HepG2 (cell line): ENCODE measurements at regions not wholly inside any gene's neighbourhood (a gene's known extent, or its start where the extent isn't known, plus 50 kb on each side); places are given as distances from the start of the nearest gene placed in this dataset.

Experiments
- ATAC-seq: fragments of 200-7000 bp; cut with Tn5 transposase; 3 replicates; pipeline ENCODE4 v1.9.1; 2020; ENCODE audit warnings: mild to moderate bottlenecking, moderate library complexity
- BruUV-seq: library from RNA; stranded (reverse); fragments of 400-500 nt; replicated peaks from 2 replicates; lab custom pipeline; 2021; lab: Mats Ljungman, UMichigan
- CTCF ChIA-PET: fragments of 300-600 bp; formaldehyde crosslinking; extraction: SDS; loops from one replicate; lab custom pipeline; 2021; ENCODE audit warnings: low total read pairs, inconsistent platforms, low intra/inter-chr PET ratio; lab: Yijun Ruan, JAX
- POLR2A ChIA-PET: fragments of 350-600 bp; sonication (Branson Sonifier 250); formaldehyde crosslinking; loops from one replicate; lab custom pipeline; 2020; ENCODE audit warnings: antibody characterized with exemption, inconsistent platforms; lab: Yijun Ruan, JAX
- DNase-seq: peaks from one replicate; pipeline ENCODE4 v3.0.0-alpha.2; 2015; ENCODE audit warnings: low spot score
- FAIRE-seq: peaks from 3 replicates; lab custom pipeline; 2011; peaks lifted over from hg19 to GRCh38; lab: Jason Lieb, UNC
- H2AFZ ChIP-seq: one replicate; pipeline ENCODE4 v1.6.1; 2011; ENCODE audit warnings: low read length, inconsistent platforms
- H3K27ac ChIP-seq: fragments of 300-600 bp; 3 replicates; pipeline ENCODE4 v1.8.0; 2011; ENCODE audit warnings: mixed run types, mild to moderate bottlenecking, mixed read lengths, low read length, inconsistent platforms; ENCODE audit not compliant: insufficient read depth; ENCODE audit errors: extremely low read length
- H3K27me3 ChIP-seq, 2 experiments: fragments of 200-600 bp in 1 of 2; 2 replicates in 1 of 2; 3 replicates in 1 of 2; pipeline versions ENCODE4 v1.6.0 to v1.8.0; 2011; ENCODE audit warnings: low read length in 2 of 2, mild to moderate bottlenecking in 2 of 2, moderate library complexity in 2 of 2, inconsistent platforms in 1 of 2; ENCODE audit not compliant: insufficient read depth in 2 of 2, control insufficient read depth in 1 of 2
- H3K36me3 ChIP-seq, 2 experiments: fragments of 200-600 bp in 1 of 2; replicated peaks in 1 of 2; 2 replicates in 1 of 2; 3 replicates in 1 of 2; pipeline versions ENCODE4 v1.5.1 to v1.8.0; 2011; ENCODE audit warnings: low read length in 2 of 2, inconsistent platforms in 1 of 2; ENCODE audit not compliant: insufficient read depth in 2 of 2, control insufficient read depth in 1 of 2
- H3K4me1 ChIP-seq: 2 replicates; pipeline ENCODE4 v1.5.1; 2012; ENCODE audit warnings: low read length, inconsistent platforms; ENCODE audit not compliant: insufficient read depth
- H3K4me2 ChIP-seq: 2 replicates; pipeline ENCODE4 v1.6.0; 2011; ENCODE audit warnings: low read depth, low read length, inconsistent platforms
- H3K4me3 ChIP-seq, 3 experiments: fragments of 200-600 bp in 1 of 3; sonication (generic), shearing (Covaris generic) in 1 of 3; replicated peaks in 1 of 3; 2 replicates each; pipeline ENCODE4 v1.5.1; 2011 to 2016; ENCODE audit warnings: low read length in 3 of 3, inconsistent platforms in 2 of 3, low read depth in 2 of 3, mild to moderate bottlenecking in 2 of 3, control low read depth in 1 of 3, mixed read lengths in 1 of 3; ENCODE audit not compliant: insufficient read depth in 1 of 3
- H3K79me2 ChIP-seq: one replicate; pipeline ENCODE4 v1.6.1; 2011; ENCODE audit warnings: low read length, inconsistent platforms; ENCODE audit not compliant: insufficient read depth
- H3K9ac ChIP-seq: 2 replicates; pipeline ENCODE4 v1.6.0; 2011; ENCODE audit warnings: mild to moderate bottlenecking, low read depth, low read length, inconsistent platforms; ENCODE audit not compliant: insufficient read depth
- H3K9me3 ChIP-seq: 2 replicates; pipeline ENCODE4 v1.5.1; 2012; ENCODE audit warnings: mild to moderate bottlenecking, low read length
- H4K20me1 ChIP-seq: 2 replicates; pipeline ENCODE4 v1.6.0; 2011; ENCODE audit warnings: inconsistent platforms, mild to moderate bottlenecking, low read length, moderate library complexity; ENCODE audit not compliant: insufficient read depth
- AGO2 ChIP-seq: fragments of 200-400 bp; formaldehyde crosslinking; optimal IDR thresholded peaks from 2 replicates; pipeline ENCODE3; 2017; ENCODE audit warnings: mild to moderate bottlenecking, low read depth, low read length, moderate library complexity
- FOXO1 ChIP-seq: sonication (generic); formaldehyde crosslinking; IDR thresholded peaks from 2 replicates; pipeline ENCODE4 v1.4.0; 2020; ENCODE audit warnings: missing genetic modification reagents
- GABPB1 ChIP-seq: IDR thresholded peaks from 2 replicates; pipeline ENCODE4 v1.6.1; 2016; ENCODE audit warnings: mild to moderate bottlenecking, missing genetic modification reagents, moderate library complexity, missing compliant biosample characterization
- GATAD2A ChIP-seq: IDR thresholded peaks from 2 replicates; pipeline ENCODE4 v1.6.1; 2016
- KLF9 ChIP-seq: IDR thresholded peaks from 2 replicates; pipeline ENCODE4 v1.6.1; 2016; ENCODE audit warnings: low read depth
- MXI1 ChIP-seq: IDR thresholded peaks from 3 replicates; pipeline ENCODE4 v1.6.1; 2012; ENCODE audit warnings: low read depth, low read length, inconsistent platforms, borderline replicate concordance
- SKIL ChIP-seq: sonication (generic); formaldehyde crosslinking; IDR thresholded peaks from 2 replicates; pipeline ENCODE4 v1.8.0; 2022; ENCODE audit warnings: missing genetic modification reagents, mild to moderate bottlenecking, moderate library complexity, borderline replicate concordance
- ZMAT3 ChIP-seq: sonication (generic); formaldehyde crosslinking; conservative IDR thresholded peaks from 2 replicates; pipeline ENCODE4 v1.7.0; 2021; ENCODE audit warnings: missing genetic modification reagents
- ZNF337 ChIP-seq: sonication (generic); formaldehyde crosslinking; IDR thresholded peaks from 2 replicates; pipeline ENCODE4 v1.5.1; 2020; ENCODE audit warnings: missing genetic modification reagents, low read depth, mild to moderate bottlenecking, borderline replicate concordance
- ZNF343 ChIP-seq: sonication (generic); formaldehyde crosslinking; IDR thresholded peaks from 2 replicates; pipeline ENCODE4 v1.4.0; 2020; ENCODE audit warnings: mild to moderate bottlenecking, missing genetic modification reagents
- ZNF546 ChIP-seq: sonication (generic); formaldehyde crosslinking; conservative IDR thresholded peaks from 2 replicates; pipeline ENCODE4 v1.8.1; 2023; ENCODE audit warnings: mild to moderate bottlenecking, missing genetic modification reagents
- WGBS: methylation state at CpG from one replicate; pipeline ENCODE4 v1.1.6; 2017; ENCODE audit warnings: low lambda C conversion rate; 5-methylcytosine and 5-hydroxymethylcytosine counted together
- in situ Hi-C: cut with HindIII; loops from 2 replicates; pipeline ENCODE4 v1.10.0; 2017; ENCODE audit warnings: low pct_unique_long_range_greater_than_20kb; ENCODE audit not compliant: extremely low pct_ligation_motif_present
- intact Hi-C: fragments of 100-400 bp; cut with micrococcal nuclease; formaldehyde crosslinking; loops from one replicate; pipeline ENCODE4 v1.10.0; 2022; ENCODE audit not compliant: unreplicated experiment
- TF ChIP-seq, protein P1 (sequence below): sonication (generic); formaldehyde crosslinking; IDR thresholded peaks from 2 replicates; pipeline ENCODE4 v1.4.0; 2020; ENCODE audit warnings: low read depth, missing genetic modification reagents
- TF ChIP-seq, protein P2 (sequence below): sonication (generic); formaldehyde crosslinking; IDR thresholded peaks from 2 replicates; pipeline ENCODE4 v1.4.0; 2020; ENCODE audit warnings: missing genetic modification reagents, borderline replicate concordance
- TF ChIP-seq, protein P3 (sequence below): sonication (generic); formaldehyde crosslinking; IDR thresholded peaks from 2 replicates; pipeline ENCODE4 v1.5.0; 2020; ENCODE audit warnings: missing genetic modification reagents

GRCh38 chr3:104990758-104991157, 376.0 kb upstream of the ALCAM start:
- no peaks in the 10 kb centered on the region for H3K79me2 ChIP-seq
- BruUV-seq, result no TSS peak
- H3K36me3 ChIP-seq, result no peaks in the 10 kb centered on the region
- ChIA-PET CTCF (no interaction called here), POLR2A (no interaction called here)
- in situ Hi-C loops, result no loop called here
- whole genome bisulfite sequencing, result 1% methylated on average over 2 of the region's 2 CpGs
- H2AFZ ChIP-seq, result no peak overlapping the region
- H3K9ac ChIP-seq, result no peak overlapping the region
- no peaks in the 10 kb centered on the region for H3K4me1 ChIP-seq
- no peak overlapping the region for H3K27ac ChIP-seq
- H3K4me3 ChIP-seq, result no peak overlapping the region
- ATAC-seq (no peak), DNase-seq (no peak), FAIRE-seq (no peak)
- H3K4me2 ChIP-seq, result no peak overlapping the region
- H3K27me3 ChIP-seq, result no peaks in the 10 kb centered on the region
- intact Hi-C loops, result no loop called here
- no peaks in the 10 kb centered on the region for H4K20me1 ChIP-seq
- TF ChIP-seq, protein P1, sequence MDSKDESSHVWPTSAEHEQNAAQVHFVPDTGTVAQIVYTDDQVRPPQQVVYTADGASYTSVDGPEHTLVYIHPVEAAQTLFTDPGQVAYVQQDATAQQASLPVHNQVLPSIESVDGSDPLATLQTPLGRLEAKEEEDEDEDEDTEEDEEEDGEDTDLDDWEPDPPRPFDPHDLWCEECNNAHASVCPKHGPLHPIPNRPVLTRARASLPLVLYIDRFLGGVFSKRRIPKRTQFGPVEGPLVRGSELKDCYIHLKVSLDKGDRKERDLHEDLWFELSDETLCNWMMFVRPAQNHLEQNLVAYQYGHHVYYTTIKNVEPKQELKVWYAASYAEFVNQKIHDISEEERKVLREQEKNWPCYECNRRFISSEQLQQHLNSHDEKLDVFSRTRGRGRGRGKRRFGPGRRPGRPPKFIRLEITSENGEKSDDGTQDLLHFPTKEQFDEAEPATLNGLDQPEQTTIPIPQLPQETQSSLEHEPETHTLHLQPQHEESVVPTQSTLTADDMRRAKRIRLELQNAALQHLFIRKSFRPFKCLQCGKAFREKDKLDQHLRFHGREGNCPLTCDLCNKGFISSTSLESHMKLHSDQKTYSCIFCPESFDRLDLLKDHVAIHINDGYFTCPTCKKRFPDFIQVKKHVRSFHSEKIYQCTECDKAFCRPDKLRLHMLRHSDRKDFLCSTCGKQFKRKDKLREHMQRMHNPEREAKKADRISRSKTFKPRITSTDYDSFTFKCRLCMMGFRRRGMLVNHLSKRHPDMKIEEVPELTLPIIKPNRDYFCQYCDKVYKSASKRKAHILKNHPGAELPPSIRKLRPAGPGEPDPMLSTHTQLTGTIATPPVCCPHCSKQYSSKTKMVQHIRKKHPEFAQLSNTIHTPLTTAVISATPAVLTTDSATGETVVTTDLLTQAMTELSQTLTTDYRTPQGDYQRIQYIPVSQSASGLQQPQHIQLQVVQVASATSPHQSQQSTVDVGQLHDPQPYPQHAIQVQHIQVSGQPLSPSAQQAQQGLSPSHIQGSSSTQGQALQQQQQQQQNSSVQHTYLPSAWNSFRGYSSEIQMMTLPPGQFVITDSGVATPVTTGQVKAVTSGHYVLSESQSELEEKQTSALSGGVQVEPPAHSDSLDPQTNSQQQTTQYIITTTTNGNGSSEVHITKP (CRISPR knock-in tag), result no peak
- TF ChIP-seq, protein P2, sequence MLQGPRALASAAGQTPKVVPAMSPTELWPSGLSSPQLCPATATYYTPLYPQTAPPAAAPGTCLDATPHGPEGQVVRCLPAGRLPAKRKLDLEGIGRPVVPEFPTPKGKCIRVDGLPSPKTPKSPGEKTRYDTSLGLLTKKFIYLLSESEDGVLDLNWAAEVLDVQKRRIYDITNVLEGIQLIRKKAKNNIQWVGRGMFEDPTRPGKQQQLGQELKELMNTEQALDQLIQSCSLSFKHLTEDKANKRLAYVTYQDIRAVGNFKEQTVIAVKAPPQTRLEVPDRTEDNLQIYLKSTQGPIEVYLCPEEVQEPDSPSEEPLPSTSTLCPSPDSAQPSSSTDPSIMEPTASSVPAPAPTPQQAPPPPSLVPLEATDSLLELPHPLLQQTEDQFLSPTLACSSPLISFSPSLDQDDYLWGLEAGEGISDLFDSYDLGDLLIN (CRISPR knock-in tag), result no peak
- TF ChIP-seq, protein P3, sequence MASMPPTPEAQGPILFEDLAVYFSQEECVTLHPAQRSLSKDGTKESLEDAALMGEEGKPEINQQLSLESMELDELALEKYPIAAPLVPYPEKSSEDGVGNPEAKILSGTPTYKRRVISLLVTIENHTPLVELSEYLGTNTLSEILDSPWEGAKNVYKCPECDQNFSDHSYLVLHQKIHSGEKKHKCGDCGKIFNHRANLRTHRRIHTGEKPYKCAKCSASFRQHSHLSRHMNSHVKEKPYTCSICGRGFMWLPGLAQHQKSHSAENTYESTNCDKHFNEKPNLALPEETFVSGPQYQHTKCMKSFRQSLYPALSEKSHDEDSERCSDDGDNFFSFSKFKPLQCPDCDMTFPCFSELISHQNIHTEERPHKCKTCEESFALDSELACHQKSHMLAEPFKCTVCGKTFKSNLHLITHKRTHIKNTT (CRISPR knock-in tag), result no peak
- TF ChIP-seq MXI1, result no peak
- TF ChIP-seq GABPB1, result no peak
- TF ChIP-seq ZNF343 (CRISPR knock-in tag), result no peak
- TF ChIP-seq SKIL (CRISPR knock-in tag), result no peak
- no peak for TF ChIP-seq ZNF337 (CRISPR knock-in tag)
- no peak for TF ChIP-seq KLF9
- no peak for TF ChIP-seq FOXO1 (CRISPR knock-in tag)
- no peak for TF ChIP-seq GATAD2A (CRISPR knock-in tag)
- TF ChIP-seq ZNF546 (CRISPR knock-in tag), result no peak
- TF ChIP-seq AGO2, result no peak
- no peak for TF ChIP-seq ZMAT3 (CRISPR knock-in tag)
- H3K9me3 ChIP-seq, result no peaks in the 10 kb centered on the region
